Upper lobe of left lung (tissue), 4 donors: ENCODE measurements at regions not wholly inside any gene's neighbourhood (a gene's known extent, or its start where the extent isn't known, plus 50 kb on each side); places are given as distances from the start of the nearest gene placed in this dataset.

Experiments used
- CTCF ChIP-seq, 6 experiments: fragments of 450-650 bp in 4 of 6; fragments of 200-600 bp in 2 of 6; sonication (generic) in 2 of 6; IDR thresholded peaks; one replicate each; pipeline ENCODE4 v1.5.1; 2016 to 2019; ENCODE audit warnings: antibody characterized with exemption in 6 of 6
- EP300 ChIP-seq, 4 donors: sonication (generic); formaldehyde crosslinking; IDR thresholded peaks; one replicate each; pipeline ENCODE4 v1.5.1; 2017; ENCODE audit warnings: antibody characterized with exemption in 4 of 4, control low read depth in 2 of 4
- POLR2A ChIP-seq, 4 donors: fragments of 450-650 bp; IDR thresholded peaks; one replicate each; pipeline ENCODE4 v1.5.1; 2016 to 2017; ENCODE audit warnings: antibody characterized with exemption in 4 of 4, mild to moderate bottlenecking in 2 of 4
- POLR2AphosphoS5 ChIP-seq, 2 donors: sonication (generic); formaldehyde crosslinking; IDR thresholded peaks; one replicate each; pipeline ENCODE4 v1.5.1; 2017; ENCODE audit warnings: antibody characterized with exemption in 2 of 2

GRCh38 chr7:120043250-120043649 lies 229.7 kb upstream of the KCND2 start:
- no peak for TF ChIP-seq EP300 (IDR thresholded peaks at IDR 0.05)
- no peak for TF ChIP-seq POLR2AphosphoS5 (IDR thresholded peaks at IDR 0.05)
- TF ChIP-seq CTCF (IDR thresholded peaks at IDR 0.05): no peak
- no peak for TF ChIP-seq POLR2A (IDR thresholded peaks at IDR 0.05)
